PC-3 (cell line): ENCODE measurements at regions not wholly inside any gene's neighbourhood (a gene's known extent, or its start where the extent isn't known, plus 50 kb on each side); places are given as distances from the start of the nearest gene placed in this dataset.

Experiments
- CTCF ChIP-seq: fragments of 300-600 bp; sonication (generic); conservative IDR thresholded peaks from 2 replicates; pipeline ENCODE4 v1.5.1; 2017; ENCODE audit warnings: antibody characterized with exemption, low read depth, mild to moderate bottlenecking, low read length
- EZH2 ChIP-seq: fragments of 300-600 bp; sonication (generic); IDR thresholded peaks from one replicate; pipeline ENCODE4 v1.6.1; 2017; ENCODE audit warnings: antibody characterized with exemption, mild to moderate bottlenecking, low read length; ENCODE audit not compliant: unreplicated experiment

DNA sequence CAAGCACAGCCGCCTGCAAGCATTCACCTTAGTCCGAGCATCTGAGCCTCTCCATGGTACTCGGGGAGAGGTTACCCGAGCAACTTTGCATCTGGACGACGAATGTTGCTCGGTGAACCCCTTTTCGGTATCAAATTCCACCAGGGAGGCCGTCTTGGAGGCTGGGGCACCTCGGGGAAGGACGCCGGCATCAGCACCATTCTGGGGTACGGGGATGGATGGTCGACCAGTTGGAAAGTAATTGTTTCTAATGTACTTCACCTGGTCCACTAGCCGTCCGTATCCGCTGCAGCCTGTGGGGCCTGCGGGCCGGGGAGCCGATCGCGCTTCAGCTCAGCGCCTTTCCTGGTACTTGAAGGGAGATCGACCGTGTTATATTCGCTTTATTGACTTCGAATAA, 161.7 kb upstream of the RTL1 start:
- TF ChIP-seq EZH2 (no peak), CTCF (no peak)
